ENCODE measurements at regions not wholly inside any gene's neighbourhood (a gene's known extent, or its start where the extent isn't known, plus 50 kb on each side); places are given as distances from the start of the nearest gene placed in this dataset.

- TF ChIP-seq, protein P1, sequence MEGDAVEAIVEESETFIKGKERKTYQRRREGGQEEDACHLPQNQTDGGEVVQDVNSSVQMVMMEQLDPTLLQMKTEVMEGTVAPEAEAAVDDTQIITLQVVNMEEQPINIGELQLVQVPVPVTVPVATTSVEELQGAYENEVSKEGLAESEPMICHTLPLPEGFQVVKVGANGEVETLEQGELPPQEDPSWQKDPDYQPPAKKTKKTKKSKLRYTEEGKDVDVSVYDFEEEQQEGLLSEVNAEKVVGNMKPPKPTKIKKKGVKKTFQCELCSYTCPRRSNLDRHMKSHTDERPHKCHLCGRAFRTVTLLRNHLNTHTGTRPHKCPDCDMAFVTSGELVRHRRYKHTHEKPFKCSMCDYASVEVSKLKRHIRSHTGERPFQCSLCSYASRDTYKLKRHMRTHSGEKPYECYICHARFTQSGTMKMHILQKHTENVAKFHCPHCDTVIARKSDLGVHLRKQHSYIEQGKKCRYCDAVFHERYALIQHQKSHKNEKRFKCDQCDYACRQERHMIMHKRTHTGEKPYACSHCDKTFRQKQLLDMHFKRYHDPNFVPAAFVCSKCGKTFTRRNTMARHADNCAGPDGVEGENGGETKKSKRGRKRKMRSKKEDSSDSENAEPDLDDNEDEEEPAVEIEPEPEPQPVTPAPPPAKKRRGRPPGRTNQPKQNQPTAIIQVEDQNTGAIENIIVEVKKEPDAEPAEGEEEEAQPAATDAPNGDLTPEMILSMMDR (IDR thresholded peaks at IDR 0.05) = no peak
- no peak for TF ChIP-seq POLR2AphosphoS5 (IDR thresholded peaks at IDR 0.05; ENCODE audit: low read depth, low read length)
- TF ChIP-seq TCF7L2 (IDR thresholded peaks at IDR 0.05; ENCODE audit: low read depth, low read length) = no peak
- no peak for TF ChIP-seq SIN3A (IDR thresholded peaks at IDR 0.05; ENCODE audit: borderline replicate concordance, insufficient read depth, low read depth, low read length)
- no peak for DNase-seq (ENCODE audit: low read depth, low spot score)
- Histone ChIP-seq H3K36me3 (ENCODE audit: control insufficient read depth, insufficient read depth, low read length) (no peaks in the 10 kb centered on the region), H3K27me3 (ENCODE audit: control insufficient read depth, insufficient read depth, low read length) (no peaks in the 10 kb centered on the region), H3K27ac (ENCODE audit: low read length) (no peak overlapping the region), H3K9me3 (ENCODE audit: control insufficient read depth, insufficient read depth, low read depth, low read length) (no peaks in the 10 kb centered on the region), H3K4me1 (ENCODE audit: control insufficient read depth, insufficient read depth, low read length) (no peaks in the 10 kb centered on the region), H3K4me3 (ENCODE audit: low read depth in 2 of 2, low read length in 2 of 2) (no peak overlapping the region)
- ATAC-seq = no peak
- POLR2A ChIA-PET = no interaction called here
- CTCF ChIA-PET = no interaction called here
- intact Hi-C loops (cut with micrococcal nuclease; ENCODE audit: unreplicated experiment) = no loop called here
- in situ Hi-C loops (cut with HindIII; ENCODE audit: low pct_unique_long_range_greater_than_20kb, low sequenced_read_pairs) = no loop called here
- BruUV-seq (replicated peaks) = no TSS peak
Measured at GRCh38 chr10:105656856-105657255, 1015.8 kb downstream of the SORCS3 start.

- Histone ChIP-seq H3K9me3 (ENCODE audit: control insufficient read depth, insufficient read depth, low read depth, low read length) (no peaks in the 10 kb centered on the region), H3K36me3 (ENCODE audit: control insufficient read depth, insufficient read depth, low read length) (no peaks in the 10 kb centered on the region), H3K4me1 (ENCODE audit: control insufficient read depth, insufficient read depth, low read length) (no peaks in the 10 kb centered on the region), H3K27ac (ENCODE audit: low read length) (no peak overlapping the region), H3K27me3 (ENCODE audit: control insufficient read depth, insufficient read depth, low read length) (no peaks in the 10 kb centered on the region), H3K4me3 (ENCODE audit: low read depth in 2 of 2, low read length in 2 of 2) (no peak overlapping the region)
- in situ Hi-C loops (cut with HindIII; ENCODE audit: low pct_unique_long_range_greater_than_20kb, low sequenced_read_pairs) (no loop called here), intact Hi-C loops (cut with micrococcal nuclease; ENCODE audit: unreplicated experiment) (no loop called here)
- ATAC-seq = no peak
- DNase-seq (ENCODE audit: low read depth, low spot score) = no peak
- TF ChIP-seq TCF7L2 (IDR thresholded peaks at IDR 0.05; ENCODE audit: low read depth, low read length) (no peak), REST (IDR thresholded peaks at IDR 0.05; ENCODE audit: insufficient read depth in 1 of 2, low read depth in 2 of 2, low read length in 1 of 2) (no peak), SIN3A (IDR thresholded peaks at IDR 0.05; ENCODE audit: borderline replicate concordance, insufficient read depth, low read depth, low read length) (no peak), POLR2AphosphoS5 (IDR thresholded peaks at IDR 0.05; ENCODE audit: low read depth, low read length) (no peak)
- TF ChIP-seq, protein P1 (IDR thresholded peaks at IDR 0.05) = no peak
- POLR2A ChIA-PET = no interaction called here
- CTCF ChIA-PET = no interaction called here
- BruUV-seq (replicated peaks) = no TSS peak
Measured at GRCh38 chr10:105650306-105650705, 1009.2 kb downstream of the SORCS3 start.

Data from Panc1 (cell line).